ENCODE measurements at regions not wholly inside any gene's neighbourhood (a gene's known extent, or its start where the extent isn't known, plus 50 kb on each side); places are given as distances from the start of the nearest gene placed in this dataset.
A peak's percentile ranks its signal among the peaks of the same experiment; 100 is the strongest.

GRCh38 chr4:100823066-100823992, 305.5 kb upstream of the EMCN start:
- Mint-ChIP-seq H3K36me3 (ENCODE audit: low read depth) (peaks cover 2% of the 10 kb centered on the region), H3K4me3 (no peak overlapping the region), H3K27me3 (ENCODE audit: low read depth) (no peaks in the 10 kb centered on the region), H3K9me3 (peaks cover under 1% of the 10 kb centered on the region), H3K27ac (peak overlapping the region; percentile 75), H3K4me1 (ENCODE audit: low read depth) (peaks cover 25% of the 10 kb centered on the region)

GRCh38 chr4:100820249-100820648, 302.4 kb upstream of the EMCN start:
- Mint-ChIP-seq H3K36me3 (ENCODE audit: low read depth) (peaks cover 2% of the 10 kb centered on the region), H3K4me1 (ENCODE audit: low read depth) (peaks cover 23% of the 10 kb centered on the region), H3K27me3 (ENCODE audit: low read depth) (peaks cover 3% of the 10 kb centered on the region), H3K4me3 (no peak overlapping the region), H3K9me3 (no peaks in the 10 kb centered on the region), H3K27ac (no peak overlapping the region)

- H3K9me3 Mint-ChIP-seq, result no peaks in the 10 kb centered on the region
- H3K4me1 Mint-ChIP-seq (ENCODE audit: low read depth), result peaks cover 20% of the 10 kb centered on the region
- H3K4me3 Mint-ChIP-seq, result no peak overlapping the region
- H3K27ac Mint-ChIP-seq, result no peak overlapping the region
- H3K27me3 Mint-ChIP-seq (ENCODE audit: low read depth), result peaks cover 5% of the 10 kb centered on the region
- peaks cover 2% of the 10 kb centered on the region for H3K36me3 Mint-ChIP-seq (ENCODE audit: low read depth)
Measured at GRCh38 chr4:100819505-100819904, 301.7 kb upstream of the EMCN start.

- H3K4me1 Mint-ChIP-seq (ENCODE audit: low read depth), result peaks cover 5% of the 10 kb centered on the region
- H3K9me3 Mint-ChIP-seq, result no peaks in the 10 kb centered on the region
- no peak overlapping the region for H3K27ac Mint-ChIP-seq
- H3K4me3 Mint-ChIP-seq, result no peak overlapping the region
- peaks cover 9% of the 10 kb centered on the region for H3K27me3 Mint-ChIP-seq (ENCODE audit: low read depth)
- peaks cover 2% of the 10 kb centered on the region for H3K36me3 Mint-ChIP-seq (ENCODE audit: low read depth)
Measured at GRCh38 chr4:100816436-100817045, 298.7 kb upstream of the EMCN start.

GRCh38 chr4:100811046-100811445, 293.2 kb upstream of the EMCN start:
- no peaks in the 10 kb centered on the region for H3K4me1 Mint-ChIP-seq (ENCODE audit: low read depth)
- H3K9me3 Mint-ChIP-seq, result no peaks in the 10 kb centered on the region
- no peaks in the 10 kb centered on the region for H3K36me3 Mint-ChIP-seq (ENCODE audit: low read depth)
- H3K4me3 Mint-ChIP-seq, result no peak overlapping the region
- H3K27me3 Mint-ChIP-seq (ENCODE audit: low read depth), result peaks cover 14% of the 10 kb centered on the region
- H3K27ac Mint-ChIP-seq, result no peak overlapping the region

GRCh38 chr4:100809506-100809905, 291.7 kb upstream of the EMCN start:
- no peaks in the 10 kb centered on the region for H3K36me3 Mint-ChIP-seq (ENCODE audit: low read depth)
- H3K9me3 Mint-ChIP-seq, result no peaks in the 10 kb centered on the region
- peaks cover 9% of the 10 kb centered on the region for H3K27me3 Mint-ChIP-seq (ENCODE audit: low read depth)
- no peaks in the 10 kb centered on the region for H3K4me1 Mint-ChIP-seq (ENCODE audit: low read depth)
- no peak overlapping the region for H3K4me3 Mint-ChIP-seq
- H3K27ac Mint-ChIP-seq, result no peak overlapping the region

GRCh38 chr4:100806988-100807387, 289.2 kb upstream of the EMCN start:
- H3K27ac Mint-ChIP-seq, result no peak overlapping the region
- no peaks in the 10 kb centered on the region for H3K4me1 Mint-ChIP-seq (ENCODE audit: low read depth)
- H3K27me3 Mint-ChIP-seq (ENCODE audit: low read depth), result peaks cover 8% of the 10 kb centered on the region
- H3K9me3 Mint-ChIP-seq, result no peaks in the 10 kb centered on the region
- no peaks in the 10 kb centered on the region for H3K36me3 Mint-ChIP-seq (ENCODE audit: low read depth)
- H3K4me3 Mint-ChIP-seq, result no peak overlapping the region

- H3K9me3 Mint-ChIP-seq, result no peaks in the 10 kb centered on the region
- peaks cover 8% of the 10 kb centered on the region for H3K27me3 Mint-ChIP-seq (ENCODE audit: low read depth)
- no peaks in the 10 kb centered on the region for H3K36me3 Mint-ChIP-seq (ENCODE audit: low read depth)
- no peak overlapping the region for H3K27ac Mint-ChIP-seq
- H3K4me3 Mint-ChIP-seq, result no peak overlapping the region
- no peaks in the 10 kb centered on the region for H3K4me1 Mint-ChIP-seq (ENCODE audit: low read depth)
Measured at GRCh38 chr4:100805538-100805937, 287.7 kb upstream of the EMCN start.

GRCh38 chr4:100804576-100805360, 286.9 kb upstream of the EMCN start:
- no peak overlapping the region for H3K4me3 Mint-ChIP-seq
- peaks cover 8% of the 10 kb centered on the region for H3K27me3 Mint-ChIP-seq (ENCODE audit: low read depth)
- H3K9me3 Mint-ChIP-seq, result no peaks in the 10 kb centered on the region
- H3K27ac Mint-ChIP-seq, result no peak overlapping the region
- no peaks in the 10 kb centered on the region for H3K36me3 Mint-ChIP-seq (ENCODE audit: low read depth)
- H3K4me1 Mint-ChIP-seq (ENCODE audit: low read depth), result no peaks in the 10 kb centered on the region

GRCh38 chr4:100803751-100804150, 285.9 kb upstream of the EMCN start:
- H3K27me3 Mint-ChIP-seq (ENCODE audit: low read depth), result peaks cover 6% of the 10 kb centered on the region
- H3K27ac Mint-ChIP-seq, result no peak overlapping the region
- H3K4me1 Mint-ChIP-seq (ENCODE audit: low read depth), result no peaks in the 10 kb centered on the region
- H3K4me3 Mint-ChIP-seq, result no peak overlapping the region
- no peaks in the 10 kb centered on the region for H3K36me3 Mint-ChIP-seq (ENCODE audit: low read depth)
- no peaks in the 10 kb centered on the region for H3K9me3 Mint-ChIP-seq

- no peaks in the 10 kb centered on the region for H3K4me1 Mint-ChIP-seq (ENCODE audit: low read depth)
- H3K36me3 Mint-ChIP-seq (ENCODE audit: low read depth), result no peaks in the 10 kb centered on the region
- no peaks in the 10 kb centered on the region for H3K9me3 Mint-ChIP-seq
- H3K27ac Mint-ChIP-seq, result no peak overlapping the region
- H3K4me3 Mint-ChIP-seq, result no peak overlapping the region
- peaks cover 4% of the 10 kb centered on the region for H3K27me3 Mint-ChIP-seq (ENCODE audit: low read depth)
Measured at GRCh38 chr4:100799761-100800539, 282.1 kb upstream of the EMCN start.

- H3K4me1 Mint-ChIP-seq (ENCODE audit: low read depth), result no peaks in the 10 kb centered on the region
- no peak overlapping the region for H3K4me3 Mint-ChIP-seq
- H3K9me3 Mint-ChIP-seq, result no peaks in the 10 kb centered on the region
- peaks cover 6% of the 10 kb centered on the region for H3K27me3 Mint-ChIP-seq (ENCODE audit: low read depth)
- H3K27ac Mint-ChIP-seq, result no peak overlapping the region
- no peaks in the 10 kb centered on the region for H3K36me3 Mint-ChIP-seq (ENCODE audit: low read depth)
Measured at GRCh38 chr4:100797791-100798190, 280.0 kb upstream of the EMCN start.

GRCh38 chr4:100797356-100797755, 279.5 kb upstream of the EMCN start:
- H3K27me3 Mint-ChIP-seq (ENCODE audit: low read depth), result peaks cover 6% of the 10 kb centered on the region
- H3K36me3 Mint-ChIP-seq (ENCODE audit: low read depth), result no peaks in the 10 kb centered on the region
- H3K4me1 Mint-ChIP-seq (ENCODE audit: low read depth), result no peaks in the 10 kb centered on the region
- no peak overlapping the region for H3K4me3 Mint-ChIP-seq
- no peak overlapping the region for H3K27ac Mint-ChIP-seq
- no peaks in the 10 kb centered on the region for H3K9me3 Mint-ChIP-seq

GRCh38 chr4:100796332-100796731, 278.5 kb upstream of the EMCN start:
- Mint-ChIP-seq H3K27ac (no peak overlapping the region), H3K9me3 (no peaks in the 10 kb centered on the region), H3K36me3 (ENCODE audit: low read depth) (no peaks in the 10 kb centered on the region), H3K27me3 (ENCODE audit: low read depth) (peaks cover 12% of the 10 kb centered on the region), H3K4me1 (ENCODE audit: low read depth) (no peaks in the 10 kb centered on the region), H3K4me3 (no peak overlapping the region)
